Caco-2 (cell line): ENCODE measurements at regions not wholly inside any gene's neighbourhood (a gene's known extent, or its start where the extent isn't known, plus 50 kb on each side); places are given as distances from the start of the nearest gene placed in this dataset.

ENCODE experiments used
- BruUV-seq: library from RNA; stranded (reverse); fragments of 400-500 nt; replicated peaks from 2 replicates; lab custom pipeline; 2021; lab: Mats Ljungman, UMichigan
- CTCF ChIA-PET: fragments of 300-600 bp; sonication (Branson Sonifier 250); formaldehyde crosslinking; loops from one replicate; lab custom pipeline; 2022; ENCODE audit warnings: antibody characterized with exemption; lab: Charles Lee
- POLR2A ChIA-PET: fragments of 300-600 bp; sonication (Branson Sonifier 250); formaldehyde crosslinking; loops from one replicate; lab custom pipeline; 2022; ENCODE audit warnings: antibody characterized with exemption; lab: Charles Lee
- DNase-seq, 2 experiments: peaks; one replicate each; pipeline versions ENCODE4 v3.0.0 to v3.0.0-alpha.2; 2020 to 2022
- H3K27me3 ChIP-seq: replicated peaks from 2 replicates; pipeline ENCODE4 v1.6.0; 2011; ENCODE audit warnings: low read length; ENCODE audit not compliant: control insufficient read depth, insufficient read depth
- H3K36me3 ChIP-seq: 2 replicates; pipeline ENCODE4 v1.5.1; 2011; ENCODE audit warnings: low read length; ENCODE audit not compliant: control insufficient read depth, insufficient read depth
- H3K4me1 ChIP-seq: fragments of 250-450 bp; sonication (Bioruptor Pico); 2 replicates; pipeline ENCODE4 v1.5.1; 2020; ENCODE audit warnings: mild to moderate bottlenecking
- H3K4me3 ChIP-seq: 2 replicates; pipeline ENCODE4 v1.5.1; 2011; ENCODE audit warnings: low read depth, mild to moderate bottlenecking, control low read depth, low read length
- H3K9me3 ChIP-seq: fragments of 250-450 bp; sonication (Bioruptor Pico); 2 replicates; pipeline ENCODE4 v1.5.1; 2020; ENCODE audit warnings: mild to moderate bottlenecking, moderate library complexity
- H3K27ac Mint-ChIP-seq: one replicate; pipeline ENCODE4 v1.8.0; 2022; ENCODE audit warnings: mixed read lengths; ENCODE audit not compliant: unreplicated experiment
- H3K27me3 Mint-ChIP-seq: one replicate; pipeline ENCODE4 v1.8.0; 2022; ENCODE audit warnings: mixed read lengths; ENCODE audit not compliant: insufficient read depth, unreplicated experiment
- H3K36me3 Mint-ChIP-seq: one replicate; pipeline ENCODE4 v1.8.0; 2022; ENCODE audit warnings: mild to moderate bottlenecking, mixed read lengths; ENCODE audit not compliant: insufficient read depth, unreplicated experiment
- H3K4me1 Mint-ChIP-seq: one replicate; pipeline ENCODE4 v1.8.0; 2022; ENCODE audit warnings: low read depth, mixed read lengths; ENCODE audit not compliant: unreplicated experiment
- H3K4me3 Mint-ChIP-seq: one replicate; pipeline ENCODE4 v1.8.0; 2022; ENCODE audit warnings: mild to moderate bottlenecking, moderate library complexity, mixed read lengths; ENCODE audit not compliant: unreplicated experiment
- H3K9me3 Mint-ChIP-seq: one replicate; pipeline ENCODE4 v1.8.0; 2022; ENCODE audit warnings: mixed read lengths; ENCODE audit not compliant: unreplicated experiment
- intact Hi-C: fragments of 100-400 bp; cut with micrococcal nuclease; formaldehyde crosslinking; loops from one replicate; pipeline ENCODE4 v1.10.0; 2022; ENCODE audit not compliant: unreplicated experiment
- TF ChIP-seq, protein P1 (sequence below), 2 experiments: fragments of 200-600 bp in 1 of 2; IDR thresholded peaks; 1 replicate in 1 of 2; 2 replicates in 1 of 2; pipeline versions ENCODE4 v1.5.1 to v1.8.0; 2011 to 2022; ENCODE audit warnings: antibody characterized with exemption in 1 of 2, control low read depth in 1 of 2, inconsistent platforms in 1 of 2, low read depth in 1 of 2, low read length in 1 of 2, mild to moderate bottlenecking in 1 of 2, moderate library complexity in 1 of 2; ENCODE audit not compliant: insufficient read depth in 1 of 2, severe bottlenecking in 1 of 2, unreplicated experiment in 1 of 2

DNA sequence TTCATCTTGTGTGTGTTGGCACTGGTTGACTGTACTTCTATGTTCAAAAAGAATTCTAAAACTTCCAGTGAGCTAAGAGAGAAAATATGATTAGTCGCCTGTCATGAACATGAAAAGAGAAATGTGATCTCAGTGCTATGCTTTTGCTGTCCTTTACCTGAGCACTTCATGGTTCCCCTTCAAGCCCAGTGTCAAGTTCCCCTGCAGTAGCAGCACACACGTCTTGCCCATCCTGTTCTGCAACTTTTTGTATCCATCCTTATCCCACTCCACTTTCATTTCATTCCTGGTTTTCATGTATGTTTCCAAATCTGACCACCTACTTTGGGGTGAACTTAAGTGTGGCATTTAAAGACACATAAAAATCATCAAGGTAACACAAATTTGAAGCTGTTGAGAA lies 848.0 kb upstream of the USP15 start:
- no peaks in the 10 kb centered on the region for H3K27me3 Mint-ChIP-seq
- DNase-seq: no peak
- CTCF ChIA-PET: no interaction called here
- H3K9me3 ChIP-seq: no peaks in the 10 kb centered on the region
- H3K4me1 Mint-ChIP-seq: no peaks in the 10 kb centered on the region
- H3K36me3 ChIP-seq: no peaks in the 10 kb centered on the region
- H3K9me3 Mint-ChIP-seq: no peaks in the 10 kb centered on the region
- no peaks in the 10 kb centered on the region for H3K27me3 ChIP-seq
- no peaks in the 10 kb centered on the region for H3K4me1 ChIP-seq
- H3K4me3 Mint-ChIP-seq: no peak overlapping the region
- H3K36me3 Mint-ChIP-seq: no peaks in the 10 kb centered on the region
- POLR2A ChIA-PET: no interaction called here
- no peak overlapping the region for H3K27ac Mint-ChIP-seq
- intact Hi-C loops: no loop called here
- no TSS peak for BruUV-seq
- TF ChIP-seq, protein P1, sequence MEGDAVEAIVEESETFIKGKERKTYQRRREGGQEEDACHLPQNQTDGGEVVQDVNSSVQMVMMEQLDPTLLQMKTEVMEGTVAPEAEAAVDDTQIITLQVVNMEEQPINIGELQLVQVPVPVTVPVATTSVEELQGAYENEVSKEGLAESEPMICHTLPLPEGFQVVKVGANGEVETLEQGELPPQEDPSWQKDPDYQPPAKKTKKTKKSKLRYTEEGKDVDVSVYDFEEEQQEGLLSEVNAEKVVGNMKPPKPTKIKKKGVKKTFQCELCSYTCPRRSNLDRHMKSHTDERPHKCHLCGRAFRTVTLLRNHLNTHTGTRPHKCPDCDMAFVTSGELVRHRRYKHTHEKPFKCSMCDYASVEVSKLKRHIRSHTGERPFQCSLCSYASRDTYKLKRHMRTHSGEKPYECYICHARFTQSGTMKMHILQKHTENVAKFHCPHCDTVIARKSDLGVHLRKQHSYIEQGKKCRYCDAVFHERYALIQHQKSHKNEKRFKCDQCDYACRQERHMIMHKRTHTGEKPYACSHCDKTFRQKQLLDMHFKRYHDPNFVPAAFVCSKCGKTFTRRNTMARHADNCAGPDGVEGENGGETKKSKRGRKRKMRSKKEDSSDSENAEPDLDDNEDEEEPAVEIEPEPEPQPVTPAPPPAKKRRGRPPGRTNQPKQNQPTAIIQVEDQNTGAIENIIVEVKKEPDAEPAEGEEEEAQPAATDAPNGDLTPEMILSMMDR (IDR thresholded peaks at IDR 0.05; ENCODE audit: insufficient read depth in 1 of 2, low read depth in 1 of 2, low read length in 1 of 2, severe bottlenecking in 1 of 2, unreplicated experiment in 1 of 2): no peak
- no peak overlapping the region for H3K4me3 ChIP-seq

GRCh38 chr12:61414470-61414869 lies 845.7 kb upstream of the USP15 start:
- CTCF ChIA-PET: no interaction called here
- TF ChIP-seq, protein P1 (IDR thresholded peaks at IDR 0.05; ENCODE audit: insufficient read depth in 1 of 2, low read depth in 1 of 2, low read length in 1 of 2, severe bottlenecking in 1 of 2, unreplicated experiment in 1 of 2): no peak
- POLR2A ChIA-PET: no interaction called here
- H3K27me3 Mint-ChIP-seq: no peaks in the 10 kb centered on the region
- no peaks in the 10 kb centered on the region for H3K9me3 ChIP-seq
- intact Hi-C loops: no loop called here
- H3K9me3 Mint-ChIP-seq: no peaks in the 10 kb centered on the region
- no peak overlapping the region for H3K27ac Mint-ChIP-seq
- H3K4me1 ChIP-seq: no peaks in the 10 kb centered on the region
- H3K4me1 Mint-ChIP-seq: no peaks in the 10 kb centered on the region
- H3K4me3 Mint-ChIP-seq: no peak overlapping the region
- no peaks in the 10 kb centered on the region for H3K27me3 ChIP-seq
- H3K36me3 Mint-ChIP-seq: no peaks in the 10 kb centered on the region
- BruUV-seq: no TSS peak
- no peak overlapping the region for H3K4me3 ChIP-seq
- DNase-seq: no peak
- no peaks in the 10 kb centered on the region for H3K36me3 ChIP-seq

DNA sequence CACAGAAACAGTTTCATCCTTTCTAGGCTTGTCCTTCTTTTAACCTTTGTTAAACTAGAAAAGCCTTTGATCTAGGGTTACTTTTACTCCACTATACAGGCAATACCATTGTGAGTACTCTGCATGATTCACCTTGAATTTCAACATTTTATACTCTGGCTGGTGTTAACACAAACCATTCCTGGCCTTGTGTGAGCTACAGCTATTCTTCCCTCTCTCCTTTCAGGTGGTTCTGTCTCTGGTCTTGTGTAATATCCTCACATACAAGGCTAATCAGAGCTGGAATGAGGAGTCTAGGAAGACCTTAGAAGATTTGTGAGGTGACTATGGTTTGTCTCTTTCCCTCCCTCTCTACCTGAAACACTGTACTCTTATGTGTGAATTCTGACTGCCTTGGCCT lies 837.4 kb upstream of the USP15 start:
- Mint-ChIP-seq H3K9me3 (no peaks in the 10 kb centered on the region), H3K27me3 (no peaks in the 10 kb centered on the region), H3K27ac (no peak overlapping the region), H3K4me3 (no peak overlapping the region), H3K4me1 (no peaks in the 10 kb centered on the region), H3K36me3 (no peaks in the 10 kb centered on the region)
- no TSS peak for BruUV-seq
- no peaks in the 10 kb centered on the region for H3K27me3 ChIP-seq
- no peak for DNase-seq
- H3K36me3 ChIP-seq: no peaks in the 10 kb centered on the region
- intact Hi-C loops: no loop called here
- no peaks in the 10 kb centered on the region for H3K4me1 ChIP-seq
- TF ChIP-seq, protein P1 (IDR thresholded peaks at IDR 0.05; ENCODE audit: insufficient read depth in 1 of 2, low read depth in 1 of 2, low read length in 1 of 2, severe bottlenecking in 1 of 2, unreplicated experiment in 1 of 2): no peak
- POLR2A ChIA-PET: no interaction called here
- CTCF ChIA-PET: no interaction called here
- no peaks in the 10 kb centered on the region for H3K9me3 ChIP-seq
- no peak overlapping the region for H3K4me3 ChIP-seq
